ENCODE measurements at regions not wholly inside any gene's neighbourhood (a gene's known extent, or its start where the extent isn't known, plus 50 kb on each side); places are given as distances from the start of the nearest gene placed in this dataset.
"Not testable (repeated sequence)": the region's sequence is repeated elsewhere in the genome, so short reads cannot be mapped to it uniquely, and the experiment has no call there.

- no peak for ATAC-seq
Observed at GRCh38 chr9:100819980-100820379, 208.5 kb upstream of the PLPPR1 start.

GRCh38 chr9:100833035-100833434, 195.5 kb upstream of the PLPPR1 start:
- not testable (repeated sequence) for ATAC-seq

- no peak for ATAC-seq
Observed at GRCh38 chr9:100838857-100839256, 189.7 kb upstream of the PLPPR1 start.

DNA sequence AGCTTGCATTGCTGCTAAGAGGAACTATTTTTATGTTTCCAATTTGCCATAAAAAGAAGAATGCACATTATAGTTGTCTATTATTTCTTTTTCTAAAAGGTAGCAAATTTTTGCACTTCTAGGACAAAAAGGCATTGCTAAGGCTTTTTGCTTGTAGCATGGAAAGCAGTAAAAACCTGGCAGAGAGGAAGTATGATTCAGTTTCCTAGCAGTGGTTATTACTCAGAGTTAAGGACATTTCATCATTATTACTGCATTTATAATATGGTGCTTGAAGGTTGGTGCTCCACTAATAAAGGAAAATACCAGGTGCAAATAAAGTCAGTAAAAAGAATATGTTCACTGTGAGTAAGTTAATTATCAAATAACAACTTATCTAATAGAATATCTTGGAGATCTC, 179.8 kb upstream of the PLPPR1 start:
- ATAC-seq, result no peak

DNA sequence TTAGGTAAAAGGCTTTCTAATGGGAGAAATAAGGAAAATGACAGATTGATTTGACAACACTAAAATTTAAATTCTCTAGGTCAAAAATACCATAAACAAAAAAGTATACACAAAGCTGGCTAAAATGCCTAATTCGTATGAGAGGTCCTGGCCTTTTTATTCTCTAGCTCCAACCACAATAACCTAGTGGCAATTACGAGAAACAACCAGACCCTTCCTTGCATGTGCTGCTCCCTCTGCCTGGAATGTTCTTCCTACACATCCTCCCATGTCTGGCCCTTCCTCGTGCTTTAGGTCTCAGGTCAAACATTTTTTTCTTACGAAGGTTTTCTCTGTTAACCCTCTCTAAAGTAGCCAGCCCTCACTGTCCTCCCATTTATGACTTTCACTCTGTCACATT, 176.4 kb upstream of the PLPPR1 start:
- ATAC-seq, result no peak

DNA sequence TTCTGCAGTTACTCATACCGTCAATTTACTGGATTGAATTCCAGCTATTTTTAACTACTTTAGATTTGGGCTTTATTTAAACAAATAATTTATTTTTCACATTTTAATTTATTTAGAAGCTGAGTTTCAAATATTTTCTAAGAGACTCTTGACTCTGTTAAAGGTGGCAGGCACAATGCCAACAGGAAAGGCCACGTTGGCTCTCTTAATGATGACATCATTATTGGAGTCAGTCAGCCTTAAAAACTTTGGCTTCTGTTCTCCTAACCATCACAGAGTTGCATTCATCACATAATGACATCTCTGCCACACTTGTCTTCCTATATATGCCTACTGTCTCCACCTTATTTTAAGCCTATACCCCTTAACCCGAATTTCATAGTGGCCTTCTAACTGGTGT, 172.3 kb upstream of the PLPPR1 start:
- no peak for ATAC-seq

DNA sequence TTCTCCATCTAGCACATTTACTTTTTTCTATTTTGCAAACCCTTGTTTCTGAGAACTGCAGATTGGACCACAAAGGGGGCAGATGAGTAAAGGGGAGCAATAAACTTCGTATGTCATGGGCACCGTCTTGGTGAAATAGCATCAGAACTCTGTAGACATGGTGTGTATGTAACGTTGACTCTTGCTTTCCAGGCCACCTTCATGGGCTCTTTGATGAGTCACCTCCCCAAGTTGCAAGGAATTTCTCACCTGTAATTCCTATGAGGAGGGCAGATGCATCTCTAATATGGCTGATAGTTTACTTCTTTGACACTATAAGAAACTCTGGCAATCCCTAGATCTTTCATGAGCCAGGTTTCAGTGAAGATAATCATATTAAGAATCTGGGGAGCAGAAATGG, 163.4 kb upstream of the PLPPR1 start:
- no peak for ATAC-seq

GRCh38 chr9:100865648-100866047, 162.9 kb upstream of the PLPPR1 start:
- no peak for ATAC-seq

GRCh38 chr9:100869326-100869725, 159.2 kb upstream of the PLPPR1 start:
- ATAC-seq, result no peak

GRCh38 chr9:100879884-100880283, 148.6 kb upstream of the PLPPR1 start:
- ATAC-seq, result no peak

DNA sequence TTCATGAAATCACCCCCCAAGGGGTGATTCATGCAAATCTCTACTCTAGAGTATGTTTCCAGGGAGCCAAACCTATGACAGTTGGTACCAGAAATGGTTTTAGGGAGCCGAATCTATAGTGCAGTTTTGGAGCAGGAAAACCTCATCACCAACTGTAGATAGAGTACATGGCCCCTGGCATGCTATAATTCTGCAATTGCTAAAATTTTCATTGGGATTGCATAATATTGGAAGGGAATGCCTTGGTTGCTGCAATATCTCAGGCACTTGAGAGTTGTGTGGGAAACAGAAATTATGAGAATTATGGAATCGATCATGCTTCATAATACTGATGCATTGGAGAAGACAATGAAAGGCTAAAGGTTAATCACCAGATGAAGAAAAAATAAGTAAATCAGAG, 148.2 kb upstream of the PLPPR1 start:
- no peak for ATAC-seq

DNA sequence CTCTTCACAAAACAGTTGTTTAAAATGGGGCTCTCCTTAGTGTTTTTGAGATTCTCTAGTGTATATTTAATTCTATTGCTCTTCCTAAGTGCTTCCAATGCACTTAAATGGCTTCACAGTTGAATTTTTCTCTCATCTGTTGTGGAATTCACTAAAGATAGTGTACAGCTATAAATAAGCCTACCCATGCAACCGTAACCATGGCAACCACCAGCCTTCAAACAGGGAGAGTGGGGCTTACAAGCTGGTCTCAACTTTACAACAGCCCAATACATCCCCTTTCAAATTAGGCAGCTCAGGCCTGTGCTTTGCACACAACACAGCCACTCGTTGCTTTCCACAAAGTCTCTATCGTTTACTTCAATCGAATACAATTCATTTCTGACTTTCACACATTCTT, 144.0 kb upstream of the PLPPR1 start:
- ATAC-seq, result no peak

GRCh38 chr9:100890321-100890720, 138.2 kb upstream of the PLPPR1 start:
- ATAC-seq, result no peak

DNA sequence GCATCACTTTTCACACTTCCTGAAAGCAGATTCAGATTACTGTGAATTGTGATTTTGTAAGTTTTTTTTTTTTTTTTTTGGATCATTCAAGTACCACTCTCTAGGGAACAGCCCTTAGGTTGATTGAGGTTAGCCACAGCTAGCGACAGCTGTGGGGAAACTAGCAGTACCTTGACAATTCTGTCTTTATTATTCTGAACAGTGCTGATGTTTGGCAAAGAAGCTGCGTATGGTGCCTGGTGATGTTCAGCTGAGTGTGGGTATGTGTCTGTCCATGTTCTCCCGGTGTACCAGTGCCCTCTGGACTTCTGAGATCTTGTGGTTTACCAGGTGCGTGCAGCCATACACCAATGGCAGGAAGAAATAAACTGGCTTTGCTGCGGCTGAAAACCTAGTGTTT, 117.3 kb upstream of the PLPPR1 start:
- ATAC-seq, result no peak

DNA sequence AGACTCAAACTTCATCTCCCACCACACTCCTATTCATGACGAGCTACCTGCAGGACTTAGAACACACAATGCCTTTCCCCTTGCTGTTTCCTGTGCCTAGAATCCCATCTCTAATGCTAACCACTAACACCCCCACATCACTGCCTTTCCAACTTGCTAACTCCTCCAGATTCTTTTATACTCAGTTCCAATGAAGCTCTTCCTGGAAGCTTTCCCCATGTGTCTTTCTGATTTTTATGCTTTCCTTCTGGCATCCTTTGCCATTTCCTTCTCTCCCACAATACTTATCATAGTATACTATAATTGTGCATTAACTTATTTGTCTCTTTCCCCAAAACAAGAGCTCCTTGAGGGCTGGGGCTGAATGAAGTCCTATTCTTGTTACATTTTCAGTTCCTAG, 115.3 kb upstream of the PLPPR1 start:
- ATAC-seq, result no peak

- ATAC-seq, result no peak
Observed at GRCh38 chr9:100914266-100914665, 114.3 kb upstream of the PLPPR1 start.

DNA sequence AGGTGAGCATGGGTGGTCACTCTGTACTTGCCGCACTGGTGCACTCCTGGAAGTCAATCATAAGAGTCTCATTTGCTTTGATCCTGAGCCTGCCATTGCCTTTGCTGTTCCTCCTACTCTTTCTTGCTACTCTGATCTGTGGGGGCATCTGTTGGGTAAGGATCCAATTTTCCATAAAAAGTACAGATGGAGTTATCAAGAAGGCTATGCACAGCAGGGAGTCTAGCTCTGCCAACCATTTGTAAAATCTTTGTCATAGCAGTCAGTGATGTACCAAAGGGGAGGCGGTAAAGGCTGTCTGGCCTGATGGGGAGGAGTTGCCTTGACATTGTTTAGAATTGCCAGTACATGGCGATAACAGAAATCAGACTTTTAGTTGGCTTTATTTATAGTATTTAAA, 109.0 kb upstream of the PLPPR1 start:
- ATAC-seq, result no peak

DNA sequence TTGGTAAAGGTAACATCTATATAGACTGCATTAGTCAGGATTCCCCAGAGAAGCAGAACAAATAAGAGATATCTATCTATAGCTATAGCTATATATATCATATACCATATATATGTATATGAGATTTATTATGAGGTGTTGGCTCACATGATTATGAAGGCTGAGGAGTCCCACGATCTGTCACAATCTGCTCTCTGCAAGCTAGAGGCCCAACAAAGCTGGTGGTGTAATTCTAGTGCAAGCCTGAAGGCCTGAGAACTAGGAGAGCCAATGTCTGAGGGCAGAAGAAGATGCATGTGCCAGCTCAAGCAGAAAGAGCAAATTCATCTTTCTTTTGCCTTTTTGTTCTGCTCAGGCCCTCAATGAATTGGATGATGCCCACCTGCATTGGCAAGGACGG, 102.2 kb upstream of the PLPPR1 start:
- ATAC-seq, result no peak

DNA sequence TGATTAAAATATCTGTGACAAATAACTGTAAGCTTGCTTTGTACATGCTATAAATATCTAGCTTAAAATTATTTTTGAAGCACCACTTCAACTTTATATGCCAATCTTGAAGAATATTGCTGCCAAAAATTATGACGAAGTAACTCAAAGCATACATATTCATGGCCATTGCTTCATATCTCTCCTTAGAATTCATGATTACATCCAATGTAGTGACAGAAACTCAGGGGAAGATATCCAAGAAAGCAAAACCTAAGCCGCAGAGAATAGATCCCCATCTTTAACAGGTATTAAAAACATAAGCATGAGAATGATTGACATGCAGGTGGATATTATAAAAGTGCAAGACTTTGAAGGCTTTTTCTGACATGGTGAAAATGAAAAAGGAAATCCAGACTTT, 100.8 kb upstream of the PLPPR1 start:
- ATAC-seq, result no peak

GRCh38 chr9:100933656-100934055, 94.9 kb upstream of the PLPPR1 start:
- ATAC-seq, result no peak

DNA sequence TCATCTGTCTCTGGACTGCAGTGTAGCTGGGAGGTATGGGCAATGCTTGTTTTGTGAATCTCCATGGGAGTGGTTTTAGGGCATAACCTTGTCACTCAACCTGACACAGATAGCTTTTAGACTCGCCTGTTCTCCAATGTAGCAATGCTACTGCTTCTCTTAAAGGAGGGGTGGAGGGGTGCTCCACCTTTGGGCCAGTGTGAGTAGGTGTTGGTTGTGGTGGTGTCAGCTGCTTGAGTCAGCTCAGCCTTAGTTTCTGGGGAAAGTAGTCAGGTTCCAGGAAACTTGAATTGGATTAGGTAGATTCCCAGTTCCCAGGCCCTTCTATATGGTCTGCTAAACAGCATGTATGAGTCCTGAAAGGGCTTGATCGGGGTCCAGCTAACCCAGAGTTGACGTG, 91.1 kb upstream of the PLPPR1 start:
- ATAC-seq, result no peak

DNA sequence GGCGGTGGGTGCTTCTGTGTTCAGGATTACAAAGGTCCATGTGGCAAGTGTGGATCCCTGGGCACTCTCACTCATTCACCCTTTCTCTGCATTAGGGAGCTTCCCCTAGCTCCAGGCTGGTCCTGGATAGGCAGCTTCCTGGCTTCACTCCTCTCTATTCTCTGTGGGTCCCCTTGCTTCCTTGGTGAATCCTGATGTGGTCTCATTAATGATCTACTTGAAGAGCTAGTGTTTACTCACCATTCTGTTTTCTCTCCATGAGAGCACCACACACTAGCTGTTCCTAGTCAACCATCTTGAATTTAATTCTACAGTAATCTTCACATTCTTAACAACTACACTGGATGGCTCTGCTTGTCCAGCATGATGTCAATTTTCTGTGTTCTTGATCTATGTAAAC, 90.0 kb upstream of the PLPPR1 start:
- ATAC-seq, result no peak

- ATAC-seq, result no peak
Observed at GRCh38 chr9:100939636-100940035, 88.9 kb upstream of the PLPPR1 start.

DNA sequence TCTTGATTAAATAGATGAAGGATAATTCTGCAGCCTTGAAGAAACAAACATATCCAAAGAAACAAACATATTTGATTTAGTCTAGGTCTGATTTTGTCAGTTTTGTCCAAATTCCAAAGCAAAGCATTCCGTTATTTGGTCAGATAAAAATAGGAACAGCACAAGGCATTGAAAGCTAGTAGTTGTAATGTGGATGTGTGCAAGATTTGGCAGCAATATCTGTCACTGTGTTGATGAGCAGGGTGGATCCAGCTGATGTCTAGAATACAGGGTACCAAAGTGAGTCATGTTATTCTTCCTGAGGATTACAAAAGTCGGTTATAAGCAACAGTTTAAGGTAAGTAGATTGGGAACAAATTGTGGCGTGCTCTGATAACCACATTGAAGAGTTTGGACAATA, 69.3 kb upstream of the PLPPR1 start:
- no peak for ATAC-seq
